Stimulated activated CD4-positive, alpha-beta T cell treated with anti-CD3 and anti-CD28 coated beads, TNF-alpha, amount 100 ng/mL, for 24 hours (primary cell): ENCODE measurements at regions not wholly inside any gene's neighbourhood (a gene's known extent, or its start where the extent isn't known, plus 50 kb on each side); places are given as distances from the start of the nearest gene placed in this dataset.

Source experiments
- DNase-seq, 3 experiments: peaks; one replicate each; pipeline ENCODE4 v3.0.0-alpha.2; 2020; ENCODE audit warnings: low read depth in 3 of 3

DNA sequence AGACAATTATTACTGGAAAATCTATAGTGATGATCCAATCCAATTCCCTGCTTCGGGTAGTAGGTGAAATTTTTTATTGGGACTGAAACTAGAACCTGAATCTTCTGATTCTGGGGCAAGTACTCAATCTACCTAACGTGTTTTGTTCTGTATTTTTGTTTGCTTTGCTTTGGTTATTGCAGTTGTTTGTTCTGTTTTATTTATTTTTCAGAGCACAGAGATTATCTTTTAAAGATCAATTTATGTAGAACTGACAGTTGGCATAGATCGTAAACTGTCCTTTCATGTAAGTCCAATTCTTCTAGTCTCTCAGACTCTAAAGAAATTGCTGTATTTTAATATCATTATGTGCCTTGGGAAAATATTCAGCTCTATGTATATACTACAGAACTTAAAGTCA lies 401.6 kb downstream of the ANXA1 start:
- DNase-seq: no peak

DNA sequence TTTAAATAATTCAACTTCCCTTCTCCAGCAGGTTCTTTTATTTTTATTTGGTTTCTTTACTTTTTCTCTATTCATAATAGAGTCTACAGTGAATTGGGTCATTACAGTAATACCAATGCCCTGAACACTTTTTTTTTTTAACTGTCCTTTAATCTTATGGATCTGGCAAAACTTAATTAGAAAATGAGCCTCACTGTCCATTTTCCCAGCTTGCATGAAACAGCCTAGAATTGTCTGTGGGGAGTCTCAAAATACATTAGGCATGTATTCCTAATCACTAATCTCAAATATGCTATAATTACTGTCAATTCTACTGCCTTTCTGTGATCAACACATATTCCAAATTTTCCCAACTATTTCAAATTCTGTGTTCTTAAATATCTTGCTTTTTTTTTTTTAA lies 406.8 kb downstream of the ANXA1 start:
- DNase-seq: no peak

DNA sequence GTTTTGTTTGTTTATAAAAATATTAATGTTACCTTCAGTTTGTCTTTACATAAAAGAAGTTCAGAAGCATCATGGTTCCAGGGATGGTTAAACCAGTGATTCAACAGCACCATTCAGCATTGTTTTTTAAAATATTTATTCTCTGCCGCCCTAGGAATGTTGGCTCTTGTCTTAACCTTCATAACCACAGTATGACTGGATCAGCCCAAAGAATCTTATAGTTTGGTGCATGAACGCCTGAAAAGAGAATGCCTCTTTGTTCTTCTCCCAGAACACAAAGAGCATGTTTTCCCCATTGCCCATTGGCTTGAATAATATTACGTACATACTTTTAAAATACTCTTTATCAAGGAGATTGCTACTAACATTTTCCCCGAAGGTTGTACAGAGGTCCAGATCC lies 413.4 kb downstream of the ANXA1 start:
- DNase-seq: no peak

DNA sequence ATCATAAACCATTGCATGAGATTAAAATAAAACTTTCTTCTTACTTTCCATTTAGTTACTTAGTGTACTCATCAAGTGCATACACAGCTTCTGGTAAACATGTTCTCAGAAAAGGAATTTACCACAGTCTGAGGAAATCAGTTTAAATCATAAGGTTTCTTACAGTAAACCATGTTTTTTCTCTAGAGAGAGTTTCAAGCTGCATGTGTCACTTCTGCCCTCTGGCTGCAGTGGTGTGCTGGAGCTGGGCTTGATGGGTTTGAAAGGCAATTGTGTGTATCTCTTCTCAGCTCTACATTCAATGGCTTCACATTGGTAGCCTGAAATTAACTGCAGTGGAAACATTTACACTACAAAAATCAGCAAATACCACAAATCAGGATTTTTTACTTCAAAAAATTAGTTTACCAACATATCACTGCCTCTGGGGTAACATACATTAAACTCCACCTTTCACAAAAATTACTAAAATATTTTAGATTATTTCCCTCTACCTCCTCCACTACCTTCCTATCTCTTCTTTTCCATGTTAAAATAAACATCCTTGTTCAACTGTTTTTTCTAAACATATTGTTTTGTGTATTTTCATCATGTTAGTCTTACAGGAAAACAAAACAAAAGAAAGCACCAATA lies 414.3 kb downstream of the ANXA1 start:
- DNase-seq: no peak

DNA sequence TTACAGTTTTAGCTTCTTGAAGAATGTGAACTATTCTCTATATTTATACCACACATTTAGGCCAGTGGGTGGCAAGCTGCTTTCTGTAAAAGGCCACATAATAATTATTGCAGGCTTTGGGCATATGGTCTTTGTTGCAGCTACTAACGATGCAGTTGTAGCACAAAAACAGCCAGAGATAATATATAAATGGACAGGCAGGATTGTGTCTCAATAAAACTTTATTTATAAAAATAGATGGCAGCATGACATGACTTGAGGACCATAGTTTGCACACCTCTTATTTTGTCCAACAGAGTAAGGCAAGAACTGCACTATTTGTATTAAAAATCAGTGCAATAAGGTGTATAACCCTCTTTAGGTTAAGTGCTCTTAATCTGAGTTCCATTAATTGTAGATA lies 415.0 kb downstream of the ANXA1 start:
- DNase-seq: no peak

DNA sequence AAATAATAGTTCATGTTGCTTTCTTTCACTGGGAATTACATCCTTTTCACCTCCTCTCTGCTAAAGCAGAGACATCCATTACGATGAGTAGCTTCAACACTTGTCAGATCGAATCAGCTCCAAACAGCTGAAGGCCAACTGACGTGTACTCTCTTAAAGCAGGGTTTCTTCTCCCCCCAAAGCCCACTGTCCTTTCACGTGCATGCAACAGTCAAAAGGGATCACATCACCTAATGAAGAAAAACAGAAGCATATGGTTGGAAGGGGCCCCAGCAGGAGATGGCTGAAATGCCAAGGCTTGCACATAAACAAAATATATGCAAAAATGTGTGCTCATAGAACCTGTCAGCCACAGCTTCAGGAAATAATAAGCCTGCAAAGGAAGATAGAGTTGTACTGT lies 421.6 kb downstream of the ANXA1 start:
- DNase-seq: no peak

DNA sequence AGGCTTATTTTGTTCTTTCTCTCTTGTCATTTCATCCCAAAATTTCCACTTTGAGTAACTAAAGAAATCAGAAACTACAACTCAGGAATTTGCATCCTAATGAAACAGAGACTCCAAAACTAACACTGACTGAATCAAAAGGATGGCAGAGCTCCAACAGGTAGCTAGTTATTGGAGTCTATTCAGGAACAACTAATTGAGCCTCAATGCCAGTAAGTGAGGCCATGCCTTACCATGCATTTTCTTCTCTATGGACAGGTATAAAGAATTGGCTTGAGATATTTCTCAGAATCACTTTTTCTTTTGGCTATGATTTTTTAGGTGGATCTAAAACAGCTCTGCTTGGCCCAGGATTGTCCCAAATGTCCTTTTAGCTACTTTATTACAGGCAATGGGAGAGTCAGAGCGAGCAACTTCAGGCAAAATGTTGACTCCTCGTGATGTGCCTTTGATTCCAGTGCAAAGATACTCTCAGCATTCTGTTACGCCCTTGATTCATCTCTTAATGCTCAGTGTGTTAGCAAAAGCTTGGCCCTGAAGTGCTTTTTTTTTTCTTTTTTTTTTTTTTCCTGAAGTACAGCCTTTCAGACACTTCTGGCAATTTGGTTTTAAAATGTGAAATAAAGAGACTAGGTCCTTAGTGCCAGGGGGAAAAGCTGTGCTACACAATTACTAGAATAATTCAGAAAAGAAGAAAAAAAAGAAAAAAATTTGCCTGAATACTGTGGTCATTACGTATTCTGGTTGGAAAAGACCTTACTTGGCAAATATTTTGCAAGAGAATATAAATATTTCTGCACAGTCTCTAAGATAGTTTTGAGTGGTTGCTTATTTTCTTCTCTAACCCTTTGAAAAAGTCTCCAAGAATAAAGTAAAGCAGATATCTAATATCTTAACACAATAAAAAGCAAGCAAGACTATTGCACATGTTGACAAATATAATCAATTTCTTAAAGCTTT lies 423.7 kb downstream of the ANXA1 start:
- no peak for DNase-seq

DNA sequence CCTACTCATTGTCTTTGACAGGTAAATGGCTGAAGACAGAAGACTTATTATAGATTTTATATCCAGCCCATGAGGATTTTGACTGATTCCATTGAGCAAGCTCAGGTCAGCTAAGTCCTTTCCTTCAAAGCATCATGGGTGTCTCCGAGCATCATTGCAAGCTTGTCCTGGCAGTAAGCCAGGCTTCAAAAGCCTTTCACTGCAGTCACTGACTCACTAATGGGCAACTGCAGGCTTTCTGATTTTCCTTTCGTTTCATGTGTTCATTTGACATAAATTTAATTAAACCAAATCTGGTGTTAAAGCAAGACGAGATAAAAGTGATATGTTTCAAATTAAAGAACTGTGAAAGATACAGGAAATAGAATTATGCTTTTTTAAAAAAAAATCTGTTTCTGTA lies 426.2 kb downstream of the ANXA1 start:
- no peak for DNase-seq

DNA sequence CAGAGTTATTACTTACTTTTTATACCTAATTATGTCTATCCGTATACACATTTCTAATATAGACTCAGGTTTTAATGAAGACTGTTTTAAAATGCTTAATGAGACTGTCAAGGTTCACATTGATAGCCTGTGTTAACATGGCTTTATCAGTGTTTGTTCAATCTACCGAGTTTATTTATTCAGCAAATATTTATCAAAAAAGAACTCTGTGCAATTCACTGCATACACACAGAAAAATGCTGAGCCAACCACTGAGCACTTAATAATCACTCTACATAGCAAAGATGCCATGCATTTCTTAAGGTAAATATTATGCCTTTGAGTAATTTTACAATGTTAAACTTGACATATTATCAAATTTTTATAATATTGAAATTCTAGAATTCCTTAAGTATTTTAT lies 428.2 kb downstream of the ANXA1 start:
- no peak for DNase-seq

DNA sequence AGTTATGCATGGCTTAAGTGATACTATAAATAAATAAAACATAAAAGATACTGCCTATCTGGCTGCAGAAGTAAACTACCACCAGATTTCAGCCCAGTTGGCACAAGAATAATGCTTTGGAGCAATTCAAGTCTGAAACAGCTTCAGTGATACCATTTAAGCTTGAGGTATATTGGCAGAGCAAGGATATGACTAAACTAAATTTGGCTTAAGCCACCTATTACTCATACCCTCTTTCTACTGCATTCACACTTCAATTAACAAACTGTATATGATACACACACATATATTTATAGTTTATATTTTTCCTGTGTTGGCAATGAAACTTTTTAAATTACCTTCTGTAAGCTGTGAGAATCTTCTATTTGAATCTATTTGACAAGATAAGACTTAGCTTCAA lies 431.9 kb downstream of the ANXA1 start:
- DNase-seq: no peak

DNA sequence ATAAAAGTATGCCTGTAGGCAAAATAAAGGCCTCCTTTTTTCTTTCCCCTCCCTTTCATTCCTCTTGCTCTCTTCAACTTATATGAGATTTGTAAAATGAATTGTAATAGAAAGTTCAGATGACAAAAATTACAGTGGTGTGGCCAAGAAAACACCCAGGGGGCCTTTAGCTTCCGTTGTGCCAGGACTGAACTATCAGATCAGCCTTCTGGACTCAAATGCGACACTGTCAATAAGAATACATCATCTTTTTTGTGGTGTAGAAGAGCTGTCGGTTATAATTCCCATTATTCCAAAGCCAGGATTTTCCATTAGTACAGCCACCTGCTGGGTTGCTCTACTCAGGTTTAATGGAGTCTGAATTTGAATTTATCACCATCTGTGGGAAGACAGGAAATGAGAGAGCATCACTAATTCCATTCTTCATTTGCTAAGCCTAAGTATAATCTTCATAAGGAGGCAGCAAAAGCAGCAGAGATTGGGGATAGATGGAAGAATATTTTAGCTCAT lies 443.4 kb downstream of the ANXA1 start:
- DNase-seq: no peak

DNA sequence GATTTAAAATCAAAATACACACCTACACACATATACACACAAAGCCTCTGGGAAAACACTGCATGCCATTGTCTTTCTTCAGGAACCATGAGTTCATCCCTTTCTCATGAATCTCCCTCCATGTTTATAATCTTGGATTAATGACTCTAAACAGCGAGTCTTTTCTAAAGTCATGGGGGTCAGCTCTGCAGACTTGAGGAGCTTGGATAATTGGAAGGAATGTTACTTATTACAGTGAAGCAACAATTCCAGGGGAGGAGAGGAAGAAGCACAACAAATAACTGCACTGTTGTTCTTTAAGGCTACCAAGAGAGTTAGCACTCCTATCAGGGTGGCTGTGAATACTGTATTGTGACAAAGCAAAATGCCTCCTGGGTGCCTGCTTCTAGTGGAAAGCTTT lies 444.7 kb downstream of the ANXA1 start:
- DNase-seq: no peak

DNA sequence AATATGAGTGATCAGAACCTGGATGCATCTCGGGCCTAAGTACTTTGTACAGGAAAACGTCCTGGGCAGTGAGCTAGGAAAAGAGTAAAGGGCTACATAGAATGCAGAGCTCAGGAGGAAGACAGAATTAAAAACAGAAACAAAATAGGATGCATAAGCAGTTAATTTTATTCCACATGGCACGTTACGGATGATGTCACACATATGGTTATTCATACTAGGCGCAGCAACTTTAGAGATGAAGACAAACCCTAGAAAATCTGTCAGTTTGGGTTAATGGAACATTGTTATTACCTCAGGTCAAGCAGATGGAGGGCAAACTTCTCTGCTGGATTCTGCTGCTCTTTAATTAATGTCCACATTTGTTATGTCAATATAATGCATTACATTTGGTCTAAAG lies 445.4 kb downstream of the ANXA1 start:
- DNase-seq: no peak

DNA sequence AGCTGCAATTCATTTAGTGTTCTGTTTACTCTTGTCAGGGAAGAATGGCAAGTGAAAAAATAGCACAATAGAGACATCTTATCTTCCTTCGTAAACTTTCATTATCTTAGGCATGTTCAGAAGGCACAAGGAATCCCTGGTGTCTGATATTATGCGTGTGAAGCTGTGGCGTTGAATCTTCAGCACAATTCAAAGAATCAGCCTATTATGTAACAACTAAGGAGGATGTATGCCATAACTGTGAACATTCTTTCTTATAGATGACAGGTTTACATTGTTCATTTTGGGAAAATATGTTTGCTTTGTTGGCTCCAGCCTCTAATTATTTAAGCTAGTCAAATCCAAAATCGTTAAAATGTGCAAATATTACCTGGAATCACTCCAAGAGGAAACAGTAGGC lies 446.1 kb downstream of the ANXA1 start:
- no peak for DNase-seq

DNA sequence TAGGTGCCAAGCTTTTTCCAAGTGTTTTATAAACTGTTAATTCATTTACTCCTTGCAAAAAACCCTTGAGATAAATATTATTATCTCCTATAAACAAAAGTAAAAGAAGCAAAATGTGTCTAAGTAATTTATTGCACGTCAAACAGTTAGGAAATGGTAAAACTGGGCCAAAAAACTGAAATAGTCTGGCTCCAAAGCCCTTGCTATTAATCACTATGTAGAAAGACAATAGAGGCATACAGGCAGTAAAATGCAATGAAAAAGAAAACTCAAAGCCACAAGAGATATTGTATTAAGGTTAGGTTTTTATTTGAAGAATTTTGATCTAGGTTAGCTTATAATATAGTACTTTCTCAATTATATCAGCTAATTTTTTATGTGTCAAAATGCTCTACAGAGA lies 457.7 kb downstream of the ANXA1 start:
- DNase-seq: no peak

DNA sequence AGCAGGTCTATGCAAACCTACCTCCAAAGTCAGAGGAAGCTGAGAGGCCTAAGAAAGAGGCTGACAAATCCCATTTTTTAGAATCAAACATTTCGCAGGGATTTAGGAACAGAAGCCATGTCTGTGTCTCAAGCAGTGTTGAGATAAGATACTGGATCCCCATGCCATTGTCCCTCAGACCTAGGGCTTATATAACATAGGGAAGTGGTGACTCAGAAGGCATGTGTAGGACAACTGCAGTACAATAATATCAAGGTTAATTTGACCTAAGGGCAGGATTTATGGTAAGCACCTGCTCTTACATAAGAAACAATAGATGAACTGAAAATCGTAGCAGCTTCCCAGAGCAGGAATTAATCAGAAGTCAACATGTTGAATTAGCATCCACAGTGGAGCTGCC lies 459.4 kb downstream of the ANXA1 start:
- no peak for DNase-seq

DNA sequence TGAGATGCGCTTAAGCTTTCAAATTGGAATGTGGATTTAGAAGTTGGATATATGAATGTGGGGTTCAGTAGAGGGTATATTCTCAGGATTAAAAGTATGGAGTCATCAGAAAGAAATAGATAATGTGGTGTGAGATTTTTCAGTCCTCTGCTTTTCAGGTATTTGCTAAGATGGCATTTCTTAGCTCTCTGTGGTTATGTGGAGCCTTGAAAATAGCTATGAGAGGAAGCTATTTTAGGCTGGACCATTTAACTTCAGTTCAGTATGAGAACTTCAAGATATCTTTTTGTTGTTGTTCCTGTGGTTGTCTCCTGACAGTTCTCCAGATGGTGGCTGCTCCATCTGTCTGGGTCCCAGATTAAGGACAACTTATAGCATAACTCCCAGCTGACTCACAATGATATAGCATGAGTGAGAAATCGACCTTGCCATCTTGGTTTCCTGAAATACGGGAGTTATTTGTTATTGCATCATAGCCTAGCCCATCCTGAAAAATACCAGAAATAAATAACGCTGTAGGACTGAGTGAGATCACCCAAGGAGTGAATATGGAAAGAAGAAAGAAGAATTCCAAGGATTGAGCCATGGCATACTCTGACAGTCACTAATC lies 461.5 kb downstream of the ANXA1 start:
- DNase-seq: no peak

DNA sequence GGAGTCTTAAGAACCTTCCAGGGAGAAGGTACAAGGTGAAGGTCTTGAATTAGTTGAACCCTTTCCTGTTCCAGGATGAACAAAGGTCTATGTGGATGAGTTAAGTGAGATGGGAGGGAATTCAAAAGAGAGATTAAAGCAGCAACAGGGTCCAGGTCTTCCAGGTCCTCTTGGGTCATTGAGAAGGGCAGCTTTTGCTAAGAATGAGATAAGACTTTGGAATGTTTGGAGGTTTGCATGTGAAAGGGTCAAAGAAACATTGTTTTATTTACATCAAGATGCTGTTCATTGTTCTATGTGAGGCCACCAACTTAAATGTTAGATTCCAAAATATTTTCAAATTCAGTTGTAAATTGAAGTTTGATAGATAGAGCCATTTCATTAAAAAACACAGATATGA lies 463.9 kb downstream of the ANXA1 start:
- DNase-seq: no peak

DNA sequence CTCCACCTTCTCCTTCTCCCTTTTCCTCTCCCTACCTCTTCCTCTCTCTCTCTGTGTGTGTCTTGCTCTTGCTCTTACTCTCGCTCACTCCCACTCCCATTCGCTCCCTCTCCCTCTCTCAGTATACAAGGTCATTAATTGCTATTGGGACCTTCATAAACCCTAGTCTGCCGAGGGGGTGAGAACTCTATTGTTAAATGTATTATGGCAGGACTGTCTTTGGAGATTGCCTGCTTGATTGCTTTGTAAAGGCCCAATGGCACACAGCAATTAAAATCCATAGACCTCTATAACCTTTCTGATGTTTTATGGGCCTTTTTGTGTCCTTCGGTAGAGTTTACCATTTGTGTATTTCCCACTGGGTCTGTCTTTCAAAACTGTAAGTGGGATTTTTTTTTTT lies 465.9 kb downstream of the ANXA1 start:
- DNase-seq: no peak

DNA sequence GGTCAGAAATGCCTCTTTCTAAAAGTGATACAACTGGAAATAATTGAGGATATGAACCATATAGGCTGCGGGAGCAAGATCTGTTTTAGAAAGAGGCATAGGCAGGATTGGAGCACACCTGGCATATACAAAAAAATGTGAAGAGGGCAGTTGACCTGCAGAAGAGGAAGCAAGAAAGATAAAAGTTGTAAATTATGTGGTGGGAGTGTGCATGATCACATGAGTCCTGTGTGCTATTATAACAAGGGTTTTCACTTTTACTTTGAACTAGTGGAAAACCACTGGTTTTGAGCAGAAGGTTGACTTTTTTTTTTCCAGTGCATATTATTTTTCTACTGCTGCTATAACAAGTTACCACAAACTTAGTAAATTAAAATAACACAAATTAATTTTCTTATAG lies 489.3 kb downstream of the ANXA1 start:
- no peak for DNase-seq

DNA sequence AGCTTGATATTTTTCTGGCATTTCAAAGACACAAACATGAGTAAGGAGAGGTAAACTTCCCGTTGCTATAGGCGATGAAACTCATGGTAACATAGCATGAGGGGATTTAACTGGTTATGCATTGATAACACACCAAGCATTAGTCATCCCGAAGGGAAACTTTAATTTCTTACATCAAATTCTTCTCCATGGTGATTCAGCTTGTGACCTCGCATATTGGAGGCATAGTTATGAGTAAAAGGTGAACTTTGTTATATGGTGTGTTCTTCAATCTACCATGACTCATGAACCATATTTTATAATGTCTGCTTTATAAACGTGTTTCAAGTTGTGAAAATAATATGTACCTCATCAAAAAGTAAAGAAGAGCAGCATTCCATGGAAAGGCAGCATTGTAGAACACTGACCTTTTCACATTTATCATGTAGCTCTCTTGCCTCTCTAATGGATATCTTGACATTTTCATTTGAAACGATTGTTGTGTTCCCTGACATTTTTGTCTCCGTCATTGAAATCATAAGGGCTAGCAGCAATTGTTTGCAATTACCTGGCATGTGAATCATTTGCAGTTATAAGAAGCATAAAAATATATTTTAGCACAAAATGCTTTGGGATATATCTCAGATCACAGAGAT lies 491.8 kb downstream of the ANXA1 start:
- no peak for DNase-seq

DNA sequence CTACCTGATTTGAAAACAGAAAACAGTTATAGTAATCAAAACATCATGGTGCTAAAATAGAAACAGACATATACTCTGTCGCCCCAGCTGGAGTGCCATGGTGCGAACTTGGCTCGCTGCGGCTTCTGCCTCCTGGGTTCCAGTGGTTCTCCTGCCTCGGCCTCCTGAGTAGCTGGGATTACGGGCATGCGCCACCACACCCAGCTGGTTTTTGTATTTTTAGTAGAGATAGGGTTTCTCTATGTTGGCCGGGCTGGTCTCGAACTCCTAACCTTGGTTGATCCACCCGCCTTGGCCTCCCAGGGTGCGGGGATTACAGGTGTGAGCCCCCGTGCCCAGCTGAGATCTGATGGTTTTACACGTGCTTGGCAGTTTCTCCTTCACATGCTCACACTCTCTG lies 495.9 kb downstream of the ANXA1 start:
- no peak for DNase-seq
